HepG2 (cell line): ENCODE measurements at regions not wholly inside any gene's neighbourhood (a gene's known extent, or its start where the extent isn't known, plus 50 kb on each side); places are given as distances from the start of the nearest gene placed in this dataset.

Experiments
- ATAC-seq: fragments of 200-7000 bp; cut with Tn5 transposase; 3 replicates; pipeline ENCODE4 v1.9.1; 2020; ENCODE audit warnings: mild to moderate bottlenecking, moderate library complexity
- BruUV-seq: library from RNA; stranded (reverse); fragments of 400-500 nt; replicated peaks from 2 replicates; lab custom pipeline; 2021; lab: Mats Ljungman, UMichigan
- CTCF ChIA-PET: fragments of 300-600 bp; formaldehyde crosslinking; extraction: SDS; loops from one replicate; lab custom pipeline; 2021; ENCODE audit warnings: low total read pairs, inconsistent platforms, low intra/inter-chr PET ratio; lab: Yijun Ruan, JAX
- POLR2A ChIA-PET: fragments of 350-600 bp; sonication (Branson Sonifier 250); formaldehyde crosslinking; loops from one replicate; lab custom pipeline; 2020; ENCODE audit warnings: antibody characterized with exemption, inconsistent platforms; lab: Yijun Ruan, JAX
- DNase-seq: peaks from one replicate; pipeline ENCODE4 v3.0.0-alpha.2; 2015; ENCODE audit warnings: low spot score
- FAIRE-seq: peaks from 3 replicates; lab custom pipeline; 2011; peaks lifted over from hg19 to GRCh38; lab: Jason Lieb, UNC
- H2AFZ ChIP-seq: one replicate; pipeline ENCODE4 v1.6.1; 2011; ENCODE audit warnings: low read length, inconsistent platforms
- H3K27ac ChIP-seq: fragments of 300-600 bp; 3 replicates; pipeline ENCODE4 v1.8.0; 2011; ENCODE audit warnings: mixed run types, mild to moderate bottlenecking, mixed read lengths, low read length, inconsistent platforms; ENCODE audit not compliant: insufficient read depth; ENCODE audit errors: extremely low read length
- H3K27me3 ChIP-seq, 2 experiments: fragments of 200-600 bp in 1 of 2; 2 replicates in 1 of 2; 3 replicates in 1 of 2; pipeline versions ENCODE4 v1.6.0 to v1.8.0; 2011; ENCODE audit warnings: low read length in 2 of 2, mild to moderate bottlenecking in 2 of 2, moderate library complexity in 2 of 2, inconsistent platforms in 1 of 2; ENCODE audit not compliant: insufficient read depth in 2 of 2, control insufficient read depth in 1 of 2
- H3K36me3 ChIP-seq, 2 experiments: fragments of 200-600 bp in 1 of 2; replicated peaks in 1 of 2; 2 replicates in 1 of 2; 3 replicates in 1 of 2; pipeline versions ENCODE4 v1.5.1 to v1.8.0; 2011; ENCODE audit warnings: low read length in 2 of 2, inconsistent platforms in 1 of 2; ENCODE audit not compliant: insufficient read depth in 2 of 2, control insufficient read depth in 1 of 2
- H3K4me1 ChIP-seq: 2 replicates; pipeline ENCODE4 v1.5.1; 2012; ENCODE audit warnings: low read length, inconsistent platforms; ENCODE audit not compliant: insufficient read depth
- H3K4me2 ChIP-seq: 2 replicates; pipeline ENCODE4 v1.6.0; 2011; ENCODE audit warnings: low read depth, low read length, inconsistent platforms
- H3K4me3 ChIP-seq, 3 experiments: fragments of 200-600 bp in 1 of 3; sonication (generic), shearing (Covaris generic) in 1 of 3; replicated peaks in 1 of 3; 2 replicates each; pipeline ENCODE4 v1.5.1; 2011 to 2016; ENCODE audit warnings: low read length in 3 of 3, inconsistent platforms in 2 of 3, low read depth in 2 of 3, mild to moderate bottlenecking in 2 of 3, control low read depth in 1 of 3, mixed read lengths in 1 of 3; ENCODE audit not compliant: insufficient read depth in 1 of 3
- H3K79me2 ChIP-seq: one replicate; pipeline ENCODE4 v1.6.1; 2011; ENCODE audit warnings: low read length, inconsistent platforms; ENCODE audit not compliant: insufficient read depth
- H3K9ac ChIP-seq: 2 replicates; pipeline ENCODE4 v1.6.0; 2011; ENCODE audit warnings: mild to moderate bottlenecking, low read depth, low read length, inconsistent platforms; ENCODE audit not compliant: insufficient read depth
- H3K9me3 ChIP-seq: 2 replicates; pipeline ENCODE4 v1.5.1; 2012; ENCODE audit warnings: mild to moderate bottlenecking, low read length
- H4K20me1 ChIP-seq: 2 replicates; pipeline ENCODE4 v1.6.0; 2011; ENCODE audit warnings: inconsistent platforms, mild to moderate bottlenecking, low read length, moderate library complexity; ENCODE audit not compliant: insufficient read depth
- CC2D1A ChIP-seq: sonication (generic); formaldehyde crosslinking; IDR thresholded peaks from 2 replicates; pipeline ENCODE4 v1.8.1; 2023; ENCODE audit warnings: mild to moderate bottlenecking, missing genetic modification reagents
- DNMT1 ChIP-seq: sonication (generic); formaldehyde crosslinking; IDR thresholded peaks from 2 replicates; pipeline ENCODE4 v1.5.1; 2020; ENCODE audit warnings: mild to moderate bottlenecking, missing genetic modification reagents
- ETV6 ChIP-seq: sonication (generic); formaldehyde crosslinking; conservative IDR thresholded peaks from 2 replicates; pipeline ENCODE4 v1.4.0; 2020; ENCODE audit warnings: missing genetic modification reagents
- HNF1B ChIP-seq: sonication (generic); formaldehyde crosslinking; IDR thresholded peaks from 2 replicates; pipeline ENCODE4 v1.5.1; 2020; ENCODE audit warnings: mild to moderate bottlenecking, moderate library complexity, missing genetic modification reagents
- SALL1 ChIP-seq: sonication (generic); formaldehyde crosslinking; IDR thresholded peaks from 2 replicates; pipeline ENCODE4 v1.8.0; 2022; ENCODE audit warnings: mild to moderate bottlenecking, missing genetic modification reagents
- TFE3 ChIP-seq: IDR thresholded peaks from 2 replicates; pipeline ENCODE4 v1.6.1; 2016
- THAP8 ChIP-seq: sonication (generic); formaldehyde crosslinking; IDR thresholded peaks from 2 replicates; pipeline ENCODE4 v1.5.1; 2020; ENCODE audit warnings: missing genetic modification reagents, mild to moderate bottlenecking, borderline replicate concordance
- ZBTB39 ChIP-seq: sonication (generic); formaldehyde crosslinking; IDR thresholded peaks from 2 replicates; pipeline ENCODE4 v1.5.0; 2020; ENCODE audit warnings: missing genetic modification reagents
- ZFP36L1 ChIP-seq: sonication (generic); formaldehyde crosslinking; IDR thresholded peaks from 2 replicates; pipeline ENCODE4 v1.8.0; 2022; ENCODE audit warnings: mild to moderate bottlenecking, missing genetic modification reagents, moderate library complexity
- ZNF44 ChIP-seq: sonication (generic); formaldehyde crosslinking; IDR thresholded peaks from 2 replicates; pipeline ENCODE4 v1.5.1; 2020; ENCODE audit warnings: mild to moderate bottlenecking, missing genetic modification reagents
- ZNF570 ChIP-seq: sonication (generic); formaldehyde crosslinking; IDR thresholded peaks from 2 replicates; pipeline ENCODE4 v1.4.0; 2020; ENCODE audit warnings: mild to moderate bottlenecking, missing genetic modification reagents, borderline replicate concordance
- ZNF576 ChIP-seq: sonication (generic); formaldehyde crosslinking; IDR thresholded peaks from 2 replicates; pipeline ENCODE4 v1.4.0; 2020; ENCODE audit warnings: mild to moderate bottlenecking, missing genetic modification reagents
- ZNF607 ChIP-seq: sonication (generic); formaldehyde crosslinking; IDR thresholded peaks from 2 replicates; pipeline ENCODE4 v1.5.1; 2020; ENCODE audit warnings: missing genetic modification reagents, mild to moderate bottlenecking, borderline replicate concordance
- ZNF644 ChIP-seq: IDR thresholded peaks from 2 replicates; pipeline ENCODE4 v1.6.1; 2016; ENCODE audit warnings: low read depth
- ZNF792 ChIP-seq: IDR thresholded peaks from 2 replicates; pipeline ENCODE4 v1.6.1; 2016
- WGBS: methylation state at CpG from one replicate; pipeline ENCODE4 v1.1.6; 2017; ENCODE audit warnings: low lambda C conversion rate; 5-methylcytosine and 5-hydroxymethylcytosine counted together
- in situ Hi-C: cut with HindIII; loops from 2 replicates; pipeline ENCODE4 v1.10.0; 2017; ENCODE audit warnings: low pct_unique_long_range_greater_than_20kb; ENCODE audit not compliant: extremely low pct_ligation_motif_present
- intact Hi-C: fragments of 100-400 bp; cut with micrococcal nuclease; formaldehyde crosslinking; loops from one replicate; pipeline ENCODE4 v1.10.0; 2022; ENCODE audit not compliant: unreplicated experiment

- ChIA-PET POLR2A (no interaction called here), CTCF (no interaction called here)
- H3K79me2 ChIP-seq: no peaks in the 10 kb centered on the region
- no peak overlapping the region for H3K4me3 ChIP-seq
- FAIRE-seq: no peak
- no peak for ATAC-seq
- intact Hi-C loops (no loop called here), in situ Hi-C loops (no loop called here)
- no peaks in the 10 kb centered on the region for H3K36me3 ChIP-seq
- H3K9ac ChIP-seq: no peak overlapping the region
- H3K9me3 ChIP-seq: no peaks in the 10 kb centered on the region
- no peak overlapping the region for H3K4me2 ChIP-seq
- H4K20me1 ChIP-seq: no peaks in the 10 kb centered on the region
- H3K27ac ChIP-seq: no peak overlapping the region
- no peak overlapping the region for H2AFZ ChIP-seq
- DNase-seq: no peak
- H3K4me1 ChIP-seq: no peaks in the 10 kb centered on the region
- H3K27me3 ChIP-seq: peaks cover 0 to 3% of the 10 kb centered on the region in 2 experiments; a peak in 2 of 5 replicates
- no peak for TF ChIP-seq ZNF644
- TF ChIP-seq THAP8 (CRISPR knock-in tag): no peak
- no peak for TF ChIP-seq ZNF792 (CRISPR knock-in tag)
- no peak for TF ChIP-seq ZFP36L1 (CRISPR knock-in tag)
- no peak for TF ChIP-seq ETV6 (CRISPR knock-in tag)
- no peak for TF ChIP-seq HNF1B
- BruUV-seq: no TSS peak
- 29% methylated on average over 3 of the region's 4 CpGs for WGBS
These were observed 310.6 kb upstream of the PROK2 start for GRCh38 chr3:72095521-72095920.

- no peak for ATAC-seq
- CTCF ChIA-PET: no interaction called here
- H3K4me3 ChIP-seq: no peak overlapping the region
- POLR2A ChIA-PET: no interaction called here
- 51% methylated on average over 3 of the region's 3 CpGs for WGBS
- in situ Hi-C loops: no loop called here
- H4K20me1 ChIP-seq: no peaks in the 10 kb centered on the region
- H3K9ac ChIP-seq: no peak overlapping the region
- H3K4me2 ChIP-seq: no peak overlapping the region
- H3K36me3 ChIP-seq: no peaks in the 10 kb centered on the region
- H3K27ac ChIP-seq: no peak overlapping the region
- no peaks in the 10 kb centered on the region for H3K9me3 ChIP-seq
- H3K79me2 ChIP-seq: no peaks in the 10 kb centered on the region
- no peaks in the 10 kb centered on the region; a peak in 1 of 5 replicates for H3K27me3 ChIP-seq
- no peak for FAIRE-seq
- no peak for DNase-seq
- H2AFZ ChIP-seq: no peak overlapping the region
- H3K4me1 ChIP-seq: no peaks in the 10 kb centered on the region
- intact Hi-C loops: no loop called here
- no TSS peak for BruUV-seq
- TF ChIP-seq TFE3 (no peak), CC2D1A (no peak), ZNF570 (CRISPR knock-in tag) (no peak), DNMT1 (CRISPR knock-in tag) (no peak), ZNF576 (no peak), ZNF44 (CRISPR knock-in tag) (no peak), ZNF607 (CRISPR knock-in tag) (no peak), SALL1 (CRISPR knock-in tag) (no peak), ZBTB39 (CRISPR knock-in tag) (no peak)
These were observed 309.0 kb upstream of the PROK2 start for GRCh38 chr3:72093992-72094334.
